H9 (cell line): ENCODE measurements at regions not wholly inside any gene's neighbourhood (a gene's known extent, or its start where the extent isn't known, plus 50 kb on each side); places are given as distances from the start of the nearest gene placed in this dataset.

Experiments
- DNase-seq: peaks from one replicate; pipeline ENCODE4 v3.0.0-alpha.2; 2017
- H2AFZ ChIP-seq: one replicate; pipeline ENCODE4 v1.6.1; 2013; ENCODE audit warnings: mild to moderate bottlenecking, low read length, control low read depth, moderate library complexity
- H2AK5ac ChIP-seq: 2 replicates; pipeline ENCODE4 v1.6.1; 2013; ENCODE audit warnings: low read length, control low read depth, mixed read lengths; ENCODE audit not compliant: insufficient read length
- H2BK120ac ChIP-seq: one replicate; pipeline ENCODE4 v1.6.1; 2013; ENCODE audit warnings: low read depth, mild to moderate bottlenecking, low read length, control low read depth, inconsistent platforms; ENCODE audit not compliant: poor library complexity, severe bottlenecking
- H2BK12ac ChIP-seq: 2 replicates; pipeline ENCODE4 v1.6.1; 2013; ENCODE audit warnings: low read length, control low read depth, mixed read lengths, low read depth; ENCODE audit not compliant: insufficient read length
- H2BK15ac ChIP-seq: 2 replicates; pipeline ENCODE4 v1.6.1; 2013; ENCODE audit warnings: low read depth, low read length, control low read depth
- H2BK20ac ChIP-seq: one replicate; pipeline ENCODE4 v1.6.1; 2013; ENCODE audit warnings: low read depth, mild to moderate bottlenecking, low read length, control low read depth, inconsistent platforms; ENCODE audit not compliant: poor library complexity, severe bottlenecking
- H2BK5ac ChIP-seq: 2 replicates; pipeline ENCODE4 v1.6.1; 2013; ENCODE audit warnings: low read length, control low read depth, mixed read lengths; ENCODE audit not compliant: insufficient read length
- H3K14ac ChIP-seq: 2 replicates; pipeline ENCODE4 v1.6.1; 2013; ENCODE audit warnings: low read length, control low read depth; ENCODE audit not compliant: insufficient read depth
- H3K18ac ChIP-seq: 2 replicates; pipeline ENCODE4 v1.6.1; 2013; ENCODE audit warnings: low read depth, mild to moderate bottlenecking, mixed read lengths, low read length, control low read depth; ENCODE audit not compliant: insufficient read length
- H3K23ac ChIP-seq: 2 replicates; pipeline ENCODE4 v1.6.1; 2013; ENCODE audit warnings: low read length, control low read depth, mixed read lengths, low read depth; ENCODE audit not compliant: insufficient read length
- H3K23me2 ChIP-seq: 2 replicates; pipeline ENCODE4 v1.6.1; 2013; ENCODE audit warnings: low read depth, mild to moderate bottlenecking, mixed read lengths, low read length, control low read depth; ENCODE audit not compliant: insufficient read length, poor library complexity, severe bottlenecking
- H3K27ac ChIP-seq: 2 replicates; pipeline ENCODE4 v1.5.1; 2013; ENCODE audit warnings: low read length, control low read depth, mixed read lengths, low read depth; ENCODE audit not compliant: insufficient read length
- H3K27me3 ChIP-seq: 2 replicates; pipeline ENCODE4 v1.6.1; 2013; ENCODE audit warnings: low read length, control low read depth, inconsistent platforms; ENCODE audit not compliant: insufficient read depth
- H3K4ac ChIP-seq: 2 replicates; pipeline ENCODE4 v1.6.1; 2013; ENCODE audit warnings: low read depth, mild to moderate bottlenecking, control low read depth, inconsistent platforms, low read length, moderate library complexity
- H3K4me1 ChIP-seq: 2 replicates; pipeline ENCODE4 v1.6.1; 2013; ENCODE audit warnings: low read length, control low read depth, inconsistent platforms; ENCODE audit not compliant: insufficient read depth
- H3K4me2 ChIP-seq: 2 replicates; pipeline ENCODE4 v1.6.1; 2013; ENCODE audit warnings: low read length, control low read depth, mixed read lengths; ENCODE audit not compliant: insufficient read length, insufficient read depth
- H3K56ac ChIP-seq: 2 replicates; pipeline ENCODE4 v1.6.1; 2013; ENCODE audit warnings: low read depth, mild to moderate bottlenecking, mixed read lengths, low read length, control low read depth; ENCODE audit not compliant: insufficient read length
- H3K79me1 ChIP-seq: 2 replicates; pipeline ENCODE4 v1.6.1; 2013; ENCODE audit warnings: low read depth, mild to moderate bottlenecking, moderate library complexity, low read length, control low read depth, inconsistent platforms; ENCODE audit not compliant: insufficient read depth, poor library complexity, severe bottlenecking
- H3K79me2 ChIP-seq: 2 replicates; pipeline ENCODE4 v1.6.1; 2013; ENCODE audit warnings: low read length, control low read depth, inconsistent platforms; ENCODE audit not compliant: insufficient read depth
- H3K9ac ChIP-seq: 2 replicates; pipeline ENCODE4 v1.6.1; 2013; ENCODE audit warnings: low read length, control low read depth, mixed read lengths; ENCODE audit not compliant: insufficient read length; ENCODE audit errors: extremely low read depth
- H3K9me3 ChIP-seq: one replicate; pipeline ENCODE4 v1.6.1; 2013; ENCODE audit warnings: low read depth, low read length, inconsistent platforms; ENCODE audit not compliant: control insufficient read depth
- H3T11ph ChIP-seq: one replicate; pipeline ENCODE4 v1.6.1; 2013; ENCODE audit warnings: mild to moderate bottlenecking, low read length, control low read depth, inconsistent platforms
- H4K20me1 ChIP-seq: one replicate; pipeline ENCODE4 v1.6.1; 2013; ENCODE audit not compliant: control insufficient read depth, insufficient read length, insufficient read depth
- H4K5ac ChIP-seq: 2 replicates; pipeline ENCODE4 v1.6.1; 2013; ENCODE audit warnings: low read depth, mild to moderate bottlenecking, mixed read lengths, low read length, control low read depth; ENCODE audit not compliant: insufficient read length
- H4K8ac ChIP-seq: replicated peaks from 2 replicates; pipeline ENCODE4 v1.6.1; 2013; ENCODE audit warnings: low read length, control low read depth, mixed read lengths, low read depth; ENCODE audit not compliant: insufficient read length
- H4K91ac ChIP-seq: 2 replicates; pipeline ENCODE4 v1.6.1; 2013; ENCODE audit warnings: low read depth, mild to moderate bottlenecking, moderate library complexity, mixed read lengths, low read length, control low read depth; ENCODE audit not compliant: insufficient read length
- H3K27ac Mint-ChIP-seq, 3 experiments: 2 replicates in 2 of 3; 3 replicates in 1 of 3; pipeline ENCODE4 v1.8.0; 2020 to 2021; ENCODE audit warnings: mixed read lengths in 3 of 3, mild to moderate bottlenecking in 1 of 3, moderate library complexity in 1 of 3
- H3K27me3 Mint-ChIP-seq: 2 replicates; pipeline ENCODE4 v1.8.0; 2021; ENCODE audit warnings: low read depth, mild to moderate bottlenecking, moderate library complexity, mixed read lengths
- H3K36me3 Mint-ChIP-seq, 3 experiments: 2 replicates in 2 of 3; 3 replicates in 1 of 3; pipeline ENCODE4 v1.8.0; 2020 to 2021; ENCODE audit warnings: low read depth in 3 of 3, mixed read lengths in 3 of 3; ENCODE audit not compliant: insufficient read depth in 1 of 3
- H3K4me1 Mint-ChIP-seq, 2 experiments: 2 replicates each; pipeline ENCODE4 v1.8.0; 2020; ENCODE audit warnings: mixed read lengths in 2 of 2
- H3K4me3 Mint-ChIP-seq, 2 experiments: 2 replicates in 1 of 2; 3 replicates in 1 of 2; pipeline ENCODE4 v1.8.0; 2020 to 2021; ENCODE audit warnings: mild to moderate bottlenecking in 2 of 2, mixed read lengths in 2 of 2, moderate library complexity in 1 of 2
- H3K9me3 Mint-ChIP-seq, 2 experiments: 2 replicates in 1 of 2; 3 replicates in 1 of 2; pipeline ENCODE4 v1.8.0; 2020; ENCODE audit warnings: mild to moderate bottlenecking in 2 of 2, mixed read lengths in 2 of 2, moderate library complexity in 1 of 2
- WGBS: extraction: QIAGEN DNeasy Blood & Tissue Kit; methylation state at CpG from one replicate; pipeline ENCODE4 v1.1.7; 2013; ENCODE audit warnings: missing lambda C conversion rate, low lambda C conversion rate, mixed read lengths; ENCODE audit not compliant: insufficient read length; ENCODE audit errors: extremely low coverage; 5-methylcytosine and 5-hydroxymethylcytosine counted together
- TF ChIP-seq, protein P1 (sequence below): fragments of 200-600 bp; sonication (generic); conservative IDR thresholded peaks from 3 replicates; pipeline ENCODE4 v1.8.0; 2021; ENCODE audit warnings: antibody characterized with exemption, mild to moderate bottlenecking

DNA sequence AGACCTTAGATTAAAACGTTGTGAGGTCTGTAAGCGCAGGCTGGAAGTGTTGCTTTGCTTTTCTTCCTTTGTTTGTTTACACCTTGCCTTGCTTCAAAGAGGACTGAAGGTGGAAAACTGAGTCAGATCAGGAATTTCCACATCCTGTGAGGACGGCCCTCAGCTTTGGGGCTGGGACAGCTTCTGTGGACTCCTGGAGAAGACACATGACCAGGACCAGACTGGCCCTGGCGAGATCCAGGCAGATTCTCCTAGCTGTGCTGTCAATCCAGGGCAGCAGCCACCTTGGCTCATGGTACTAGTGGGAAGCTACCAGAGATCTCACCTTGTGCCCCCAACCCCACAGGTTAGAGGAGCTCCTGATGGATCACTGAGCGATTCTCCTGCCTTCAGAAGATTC, 1461.9 kb downstream of the TBC1D22A start:
- Histone ChIP-seq H3K4me2 (no peak overlapping the region), H2BK15ac (no peak overlapping the region), H3K9me3 (no peaks in the 10 kb centered on the region), H4K91ac (no peak overlapping the region), H3K18ac (no peak overlapping the region), H3K27me3 (no peaks in the 10 kb centered on the region), H3K14ac (no peak overlapping the region), H3K23ac (no peak overlapping the region), H3K9ac (no peak overlapping the region), H4K8ac (no peak overlapping the region), H3K79me2 (no peaks in the 10 kb centered on the region), H2BK20ac (no peak overlapping the region), H4K20me1 (no peaks in the 10 kb centered on the region), H4K5ac (no peak overlapping the region), H2BK120ac (no peak overlapping the region), H3K79me1 (no peaks in the 10 kb centered on the region), H3K56ac (no peak overlapping the region), H2AFZ (no peak overlapping the region), H3K4ac (no peak overlapping the region), H3K23me2 (no peaks in the 10 kb centered on the region), H3T11ph (no peak overlapping the region), H2AK5ac (no peak overlapping the region), H2BK12ac (no peak overlapping the region), H2BK5ac (no peak overlapping the region), H3K4me1 (no peaks in the 10 kb centered on the region), H3K27ac (no peak overlapping the region)
- Mint-ChIP-seq H3K4me1 (peaks cover 5 to 7% of the 10 kb centered on the region in 2 experiments; a peak in 3 of 4 replicates), H3K9me3 (peaks cover 0 to 9% of the 10 kb centered on the region in 2 experiments; a peak in 3 of 5 replicates), H3K27ac (no peak overlapping the region; a peak in 1 of 7 replicates), H3K36me3 (no peaks in the 10 kb centered on the region), H3K4me3 (no peak overlapping the region), H3K27me3 (peaks cover 16% of the 10 kb centered on the region)
- TF ChIP-seq, protein P1, sequence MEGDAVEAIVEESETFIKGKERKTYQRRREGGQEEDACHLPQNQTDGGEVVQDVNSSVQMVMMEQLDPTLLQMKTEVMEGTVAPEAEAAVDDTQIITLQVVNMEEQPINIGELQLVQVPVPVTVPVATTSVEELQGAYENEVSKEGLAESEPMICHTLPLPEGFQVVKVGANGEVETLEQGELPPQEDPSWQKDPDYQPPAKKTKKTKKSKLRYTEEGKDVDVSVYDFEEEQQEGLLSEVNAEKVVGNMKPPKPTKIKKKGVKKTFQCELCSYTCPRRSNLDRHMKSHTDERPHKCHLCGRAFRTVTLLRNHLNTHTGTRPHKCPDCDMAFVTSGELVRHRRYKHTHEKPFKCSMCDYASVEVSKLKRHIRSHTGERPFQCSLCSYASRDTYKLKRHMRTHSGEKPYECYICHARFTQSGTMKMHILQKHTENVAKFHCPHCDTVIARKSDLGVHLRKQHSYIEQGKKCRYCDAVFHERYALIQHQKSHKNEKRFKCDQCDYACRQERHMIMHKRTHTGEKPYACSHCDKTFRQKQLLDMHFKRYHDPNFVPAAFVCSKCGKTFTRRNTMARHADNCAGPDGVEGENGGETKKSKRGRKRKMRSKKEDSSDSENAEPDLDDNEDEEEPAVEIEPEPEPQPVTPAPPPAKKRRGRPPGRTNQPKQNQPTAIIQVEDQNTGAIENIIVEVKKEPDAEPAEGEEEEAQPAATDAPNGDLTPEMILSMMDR: no peak
- no CpG with 5 or more reads among the region's 5 CpGs for WGBS
- no peak for DNase-seq
